RPMI7951 (cell line): ENCODE measurements at regions not wholly inside any gene's neighbourhood (a gene's known extent, or its start where the extent isn't known, plus 50 kb on each side); places are given as distances from the start of the nearest gene placed in this dataset.
"Not testable (repeated sequence)": the region's sequence is repeated elsewhere in the genome, so short reads cannot be mapped to it uniquely, and the experiment has no call there.

Source experiments
- DNase-seq: peaks from one replicate; pipeline ENCODE4 v3.0.0-alpha.2; 2012; ENCODE audit warnings: low read depth

- peak; percentile 15 for DNase-seq
Measured at GRCh38 chr1:26626994-26627393, 68.8 kb upstream of the ARID1A start.

GRCh38 chr1:26627954-26628353 lies 67.9 kb upstream of the ARID1A start:
- no peak for DNase-seq

GRCh38 chr1:26630634-26631033 lies 65.2 kb upstream of the ARID1A start:
- DNase-seq = no peak

- DNase-seq = not testable (repeated sequence)
Measured at GRCh38 chr1:26635800-26636199, 60.0 kb upstream of the ARID1A start.

GRCh38 chr1:26645734-26646133 lies 50.1 kb upstream of the ARID1A start:
- DNase-seq = no peak
